ENCODE measurements at regions not wholly inside any gene's neighbourhood (a gene's known extent, or its start where the extent isn't known, plus 50 kb on each side); places are given as distances from the start of the nearest gene placed in this dataset.
"Not testable (repeated sequence)": the region's sequence is repeated elsewhere in the genome, so short reads cannot be mapped to it uniquely, and the experiment has no call there.

DNA sequence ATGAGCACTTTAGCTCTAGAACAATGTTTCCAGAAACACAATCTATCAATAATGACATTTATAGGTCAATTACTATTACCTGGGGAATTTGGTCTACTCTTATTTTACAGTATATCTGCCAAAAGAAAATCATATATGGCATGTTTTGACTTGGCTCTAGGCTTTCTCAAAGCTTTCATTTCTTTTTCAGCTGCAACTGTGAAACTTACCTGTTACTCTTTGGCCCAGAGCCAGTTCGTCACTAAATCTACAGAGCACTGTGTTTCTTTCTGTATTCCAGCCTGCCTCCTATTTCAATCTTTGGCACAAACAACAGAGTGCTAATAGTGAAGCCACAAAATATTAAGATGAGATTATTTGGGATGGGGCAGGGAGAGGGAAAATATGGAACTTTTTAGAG is 76.0 kb downstream of the P2RY1 start:
- H3K36me3 Mint-ChIP-seq: peaks cover 3% of the 10 kb centered on the region; the same call in 1 of the 2 replicates
- no peaks in the 10 kb centered on the region for H3K4me1 Mint-ChIP-seq
- DNase-seq (ENCODE audit: low spot score): no peak
- H3K27me3 Mint-ChIP-seq (ENCODE audit: low read depth): no peaks in the 10 kb centered on the region; the same call in 1 of the 2 replicates
- no peak for TF ChIP-seq JUN (CRISPR knock-in tag; IDR thresholded peaks at IDR 0.05)
- TF ChIP-seq, protein P1, sequence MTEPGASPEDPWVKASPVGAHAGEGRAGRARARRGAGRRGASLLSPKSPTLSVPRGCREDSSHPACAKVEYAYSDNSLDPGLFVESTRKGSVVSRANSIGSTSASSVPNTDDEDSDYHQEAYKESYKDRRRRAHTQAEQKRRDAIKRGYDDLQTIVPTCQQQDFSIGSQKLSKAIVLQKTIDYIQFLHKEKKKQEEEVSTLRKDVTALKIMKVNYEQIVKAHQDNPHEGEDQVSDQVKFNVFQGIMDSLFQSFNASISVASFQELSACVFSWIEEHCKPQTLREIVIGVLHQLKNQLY (CRISPR knock-in tag; IDR thresholded peaks at IDR 0.05): no peak
- TF ChIP-seq, protein P2, sequence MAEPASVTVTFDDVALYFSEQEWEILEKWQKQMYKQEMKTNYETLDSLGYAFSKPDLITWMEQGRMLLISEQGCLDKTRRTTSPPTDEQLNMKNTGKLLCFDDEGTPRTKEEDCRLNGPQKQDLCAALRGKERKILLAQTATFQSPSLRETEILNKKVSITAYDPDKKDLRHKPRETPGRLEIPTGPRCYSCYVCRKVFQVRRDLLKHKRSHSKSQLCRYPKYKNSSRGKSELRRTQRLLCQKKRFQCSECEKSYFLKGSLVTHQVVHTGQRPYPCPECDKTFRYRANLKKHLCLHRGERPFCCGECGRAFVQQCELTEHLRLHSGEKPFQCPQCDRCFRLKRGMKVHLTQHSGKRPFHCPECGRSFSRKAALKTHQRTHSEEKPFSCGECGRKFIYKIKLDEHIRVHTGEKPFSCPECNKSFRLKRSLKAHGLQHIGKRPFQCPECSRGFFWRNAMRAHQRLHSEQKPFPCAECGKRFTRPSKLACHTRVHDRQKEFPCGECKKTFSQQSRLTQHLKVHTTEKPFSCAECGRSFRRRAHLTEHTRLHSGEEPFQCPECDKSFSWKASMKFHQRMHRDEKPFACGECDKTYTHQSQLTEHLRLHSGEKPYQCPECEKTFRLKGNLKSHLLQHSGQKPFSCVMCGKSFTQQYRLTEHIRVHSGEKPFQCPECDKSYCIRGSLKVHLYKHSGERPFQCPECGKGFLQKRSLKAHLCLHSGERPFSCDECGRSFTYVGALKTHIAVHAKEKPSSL (CRISPR knock-in tag; conservative IDR thresholded peaks at IDR 0.05): no peak
- TF ChIP-seq, protein P3, sequence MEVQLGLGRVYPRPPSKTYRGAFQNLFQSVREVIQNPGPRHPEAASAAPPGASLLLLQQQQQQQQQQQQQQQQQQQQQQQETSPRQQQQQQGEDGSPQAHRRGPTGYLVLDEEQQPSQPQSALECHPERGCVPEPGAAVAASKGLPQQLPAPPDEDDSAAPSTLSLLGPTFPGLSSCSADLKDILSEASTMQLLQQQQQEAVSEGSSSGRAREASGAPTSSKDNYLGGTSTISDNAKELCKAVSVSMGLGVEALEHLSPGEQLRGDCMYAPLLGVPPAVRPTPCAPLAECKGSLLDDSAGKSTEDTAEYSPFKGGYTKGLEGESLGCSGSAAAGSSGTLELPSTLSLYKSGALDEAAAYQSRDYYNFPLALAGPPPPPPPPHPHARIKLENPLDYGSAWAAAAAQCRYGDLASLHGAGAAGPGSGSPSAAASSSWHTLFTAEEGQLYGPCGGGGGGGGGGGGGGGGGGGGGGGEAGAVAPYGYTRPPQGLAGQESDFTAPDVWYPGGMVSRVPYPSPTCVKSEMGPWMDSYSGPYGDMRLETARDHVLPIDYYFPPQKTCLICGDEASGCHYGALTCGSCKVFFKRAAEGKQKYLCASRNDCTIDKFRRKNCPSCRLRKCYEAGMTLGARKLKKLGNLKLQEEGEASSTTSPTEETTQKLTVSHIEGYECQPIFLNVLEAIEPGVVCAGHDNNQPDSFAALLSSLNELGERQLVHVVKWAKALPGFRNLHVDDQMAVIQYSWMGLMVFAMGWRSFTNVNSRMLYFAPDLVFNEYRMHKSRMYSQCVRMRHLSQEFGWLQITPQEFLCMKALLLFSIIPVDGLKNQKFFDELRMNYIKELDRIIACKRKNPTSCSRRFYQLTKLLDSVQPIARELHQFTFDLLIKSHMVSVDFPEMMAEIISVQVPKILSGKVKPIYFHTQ (CRISPR knock-in tag; IDR thresholded peaks at IDR 0.05): no peak
- TF ChIP-seq, protein P4, sequence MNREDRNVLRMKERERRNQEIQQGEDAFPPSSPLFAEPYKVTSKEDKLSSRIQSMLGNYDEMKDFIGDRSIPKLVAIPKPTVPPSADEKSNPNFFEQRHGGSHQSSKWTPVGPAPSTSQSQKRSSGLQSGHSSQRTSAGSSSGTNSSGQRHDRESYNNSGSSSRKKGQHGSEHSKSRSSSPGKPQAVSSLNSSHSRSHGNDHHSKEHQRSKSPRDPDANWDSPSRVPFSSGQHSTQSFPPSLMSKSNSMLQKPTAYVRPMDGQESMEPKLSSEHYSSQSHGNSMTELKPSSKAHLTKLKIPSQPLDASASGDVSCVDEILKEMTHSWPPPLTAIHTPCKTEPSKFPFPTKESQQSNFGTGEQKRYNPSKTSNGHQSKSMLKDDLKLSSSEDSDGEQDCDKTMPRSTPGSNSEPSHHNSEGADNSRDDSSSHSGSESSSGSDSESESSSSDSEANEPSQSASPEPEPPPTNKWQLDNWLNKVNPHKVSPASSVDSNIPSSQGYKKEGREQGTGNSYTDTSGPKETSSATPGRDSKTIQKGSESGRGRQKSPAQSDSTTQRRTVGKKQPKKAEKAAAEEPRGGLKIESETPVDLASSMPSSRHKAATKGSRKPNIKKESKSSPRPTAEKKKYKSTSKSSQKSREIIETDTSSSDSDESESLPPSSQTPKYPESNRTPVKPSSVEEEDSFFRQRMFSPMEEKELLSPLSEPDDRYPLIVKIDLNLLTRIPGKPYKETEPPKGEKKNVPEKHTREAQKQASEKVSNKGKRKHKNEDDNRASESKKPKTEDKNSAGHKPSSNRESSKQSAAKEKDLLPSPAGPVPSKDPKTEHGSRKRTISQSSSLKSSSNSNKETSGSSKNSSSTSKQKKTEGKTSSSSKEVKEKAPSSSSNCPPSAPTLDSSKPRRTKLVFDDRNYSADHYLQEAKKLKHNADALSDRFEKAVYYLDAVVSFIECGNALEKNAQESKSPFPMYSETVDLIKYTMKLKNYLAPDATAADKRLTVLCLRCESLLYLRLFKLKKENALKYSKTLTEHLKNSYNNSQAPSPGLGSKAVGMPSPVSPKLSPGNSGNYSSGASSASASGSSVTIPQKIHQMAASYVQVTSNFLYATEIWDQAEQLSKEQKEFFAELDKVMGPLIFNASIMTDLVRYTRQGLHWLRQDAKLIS (CRISPR knock-in tag; IDR thresholded peaks at IDR 0.05; ENCODE audit: borderline replicate concordance): no peak
- TF ChIP-seq, protein P5, sequence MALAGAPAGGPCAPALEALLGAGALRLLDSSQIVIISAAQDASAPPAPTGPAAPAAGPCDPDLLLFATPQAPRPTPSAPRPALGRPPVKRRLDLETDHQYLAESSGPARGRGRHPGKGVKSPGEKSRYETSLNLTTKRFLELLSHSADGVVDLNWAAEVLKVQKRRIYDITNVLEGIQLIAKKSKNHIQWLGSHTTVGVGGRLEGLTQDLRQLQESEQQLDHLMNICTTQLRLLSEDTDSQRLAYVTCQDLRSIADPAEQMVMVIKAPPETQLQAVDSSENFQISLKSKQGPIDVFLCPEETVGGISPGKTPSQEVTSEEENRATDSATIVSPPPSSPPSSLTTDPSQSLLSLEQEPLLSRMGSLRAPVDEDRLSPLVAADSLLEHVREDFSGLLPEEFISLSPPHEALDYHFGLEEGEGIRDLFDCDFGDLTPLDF (CRISPR knock-in tag; IDR thresholded peaks at IDR 0.05): no peak
- TF ChIP-seq, protein P6, sequence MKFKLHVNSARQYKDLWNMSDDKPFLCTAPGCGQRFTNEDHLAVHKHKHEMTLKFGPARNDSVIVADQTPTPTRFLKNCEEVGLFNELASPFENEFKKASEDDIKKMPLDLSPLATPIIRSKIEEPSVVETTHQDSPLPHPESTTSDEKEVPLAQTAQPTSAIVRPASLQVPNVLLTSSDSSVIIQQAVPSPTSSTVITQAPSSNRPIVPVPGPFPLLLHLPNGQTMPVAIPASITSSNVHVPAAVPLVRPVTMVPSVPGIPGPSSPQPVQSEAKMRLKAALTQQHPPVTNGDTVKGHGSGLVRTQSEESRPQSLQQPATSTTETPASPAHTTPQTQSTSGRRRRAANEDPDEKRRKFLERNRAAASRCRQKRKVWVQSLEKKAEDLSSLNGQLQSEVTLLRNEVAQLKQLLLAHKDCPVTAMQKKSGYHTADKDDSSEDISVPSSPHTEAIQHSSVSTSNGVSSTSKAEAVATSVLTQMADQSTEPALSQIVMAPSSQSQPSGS (CRISPR knock-in tag; IDR thresholded peaks at IDR 0.05; ENCODE audit: borderline replicate concordance, low read depth): no peak
- ChIA-PET POLR2A (no interaction called here), CTCF (no interaction called here)
- ATAC-seq: no peak
- no peak overlapping the region for H3K27ac Mint-ChIP-seq
- H3K9me3 Mint-ChIP-seq: peaks cover 9% of the 10 kb centered on the region
- no peak overlapping the region for H3K4me3 Mint-ChIP-seq

DNA sequence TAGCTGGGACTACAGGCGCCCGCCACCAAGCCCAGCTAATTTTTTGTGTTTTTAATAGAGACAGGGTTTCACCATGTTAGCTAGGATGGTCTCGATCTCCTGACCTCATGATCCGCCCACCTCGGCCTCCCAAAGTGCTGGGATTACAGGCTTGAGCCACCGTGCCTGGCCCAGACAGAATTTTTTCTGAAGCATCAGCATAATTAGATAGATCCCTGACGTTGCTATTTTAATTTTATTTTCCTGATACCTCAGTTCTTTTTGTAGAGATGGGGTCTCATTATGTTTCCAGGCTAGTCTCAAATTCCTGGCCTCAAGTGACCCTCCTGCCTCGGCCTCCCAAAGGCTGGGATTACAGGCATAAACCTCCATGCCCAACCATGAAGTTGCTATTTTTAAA is 79.8 kb downstream of the P2RY1 start:
- H3K9me3 Mint-ChIP-seq, H3K27ac Mint-ChIP-seq: not testable (repeated sequence)

DNA sequence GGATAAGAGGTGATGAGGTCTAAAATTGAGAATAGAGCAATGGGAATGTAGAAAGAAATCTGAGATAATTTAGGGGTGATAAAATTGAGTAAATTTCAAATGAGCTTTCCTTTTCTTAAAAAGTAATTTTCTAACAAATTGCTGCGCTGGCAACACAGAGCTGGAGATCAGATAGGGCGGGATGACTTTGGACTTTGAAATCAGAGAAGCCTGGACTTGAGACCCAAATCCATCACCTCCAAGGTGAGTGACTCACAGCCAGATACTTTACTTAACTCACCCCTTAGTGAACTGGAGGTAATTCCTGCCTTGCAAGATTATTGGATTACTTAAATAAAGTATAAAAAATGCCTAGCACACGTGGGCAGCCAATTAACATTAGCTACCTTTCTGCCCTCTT is 80.8 kb downstream of the P2RY1 start:
- Mint-ChIP-seq H3K27me3 (ENCODE audit: low read depth) (no peaks in the 10 kb centered on the region), H3K36me3 (no peaks in the 10 kb centered on the region)
- ATAC-seq: no peak

More for the DNA sequence above, 79.8 kb downstream of the P2RY1 start:
- H3K36me3 Mint-ChIP-seq; H3K4me3 Mint-ChIP-seq; DNase-seq (ENCODE audit: low spot score); CTCF ChIA-PET; POLR2A ChIA-PET; H3K4me1 Mint-ChIP-seq; H3K27me3 Mint-ChIP-seq (ENCODE audit: low read depth); ATAC-seq: not testable (repeated sequence)

More for the DNA sequence above, 80.8 kb downstream of the P2RY1 start:
- Mint-ChIP-seq H3K27ac (no peak overlapping the region), H3K4me3 (no peak overlapping the region), H3K9me3 (no peaks in the 10 kb centered on the region), H3K4me1 (no peaks in the 10 kb centered on the region)
- TF ChIP-seq PRRX2 (CRISPR knock-in tag; IDR thresholded peaks at IDR 0.05): no peak
- TF ChIP-seq, protein P7, sequence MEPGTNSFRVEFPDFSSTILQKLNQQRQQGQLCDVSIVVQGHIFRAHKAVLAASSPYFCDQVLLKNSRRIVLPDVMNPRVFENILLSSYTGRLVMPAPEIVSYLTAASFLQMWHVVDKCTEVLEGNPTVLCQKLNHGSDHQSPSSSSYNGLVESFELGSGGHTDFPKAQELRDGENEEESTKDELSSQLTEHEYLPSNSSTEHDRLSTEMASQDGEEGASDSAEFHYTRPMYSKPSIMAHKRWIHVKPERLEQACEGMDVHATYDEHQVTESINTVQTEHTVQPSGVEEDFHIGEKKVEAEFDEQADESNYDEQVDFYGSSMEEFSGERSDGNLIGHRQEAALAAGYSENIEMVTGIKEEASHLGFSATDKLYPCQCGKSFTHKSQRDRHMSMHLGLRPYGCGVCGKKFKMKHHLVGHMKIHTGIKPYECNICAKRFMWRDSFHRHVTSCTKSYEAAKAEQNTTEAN (CRISPR knock-in tag; IDR thresholded peaks at IDR 0.05): no peak
- TF ChIP-seq, protein P8, sequence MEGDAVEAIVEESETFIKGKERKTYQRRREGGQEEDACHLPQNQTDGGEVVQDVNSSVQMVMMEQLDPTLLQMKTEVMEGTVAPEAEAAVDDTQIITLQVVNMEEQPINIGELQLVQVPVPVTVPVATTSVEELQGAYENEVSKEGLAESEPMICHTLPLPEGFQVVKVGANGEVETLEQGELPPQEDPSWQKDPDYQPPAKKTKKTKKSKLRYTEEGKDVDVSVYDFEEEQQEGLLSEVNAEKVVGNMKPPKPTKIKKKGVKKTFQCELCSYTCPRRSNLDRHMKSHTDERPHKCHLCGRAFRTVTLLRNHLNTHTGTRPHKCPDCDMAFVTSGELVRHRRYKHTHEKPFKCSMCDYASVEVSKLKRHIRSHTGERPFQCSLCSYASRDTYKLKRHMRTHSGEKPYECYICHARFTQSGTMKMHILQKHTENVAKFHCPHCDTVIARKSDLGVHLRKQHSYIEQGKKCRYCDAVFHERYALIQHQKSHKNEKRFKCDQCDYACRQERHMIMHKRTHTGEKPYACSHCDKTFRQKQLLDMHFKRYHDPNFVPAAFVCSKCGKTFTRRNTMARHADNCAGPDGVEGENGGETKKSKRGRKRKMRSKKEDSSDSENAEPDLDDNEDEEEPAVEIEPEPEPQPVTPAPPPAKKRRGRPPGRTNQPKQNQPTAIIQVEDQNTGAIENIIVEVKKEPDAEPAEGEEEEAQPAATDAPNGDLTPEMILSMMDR (IDR thresholded peaks at IDR 0.05): no peak
- no peak for TF ChIP-seq GABPB1 (CRISPR knock-in tag; IDR thresholded peaks at IDR 0.05)
- TF ChIP-seq NR3C1 (CRISPR knock-in tag; conservative IDR thresholded peaks at IDR 0.05; ENCODE audit: low read depth): no peak
- TF ChIP-seq JUN (CRISPR knock-in tag; IDR thresholded peaks at IDR 0.05): no peak
- DNase-seq (ENCODE audit: low spot score): no peak
- ChIA-PET CTCF (no interaction called here), POLR2A (no interaction called here)

All from WTC11 (cell line).